ENCODE measurements at regions not wholly inside any gene's neighbourhood (a gene's known extent, or its start where the extent isn't known, plus 50 kb on each side); places are given as distances from the start of the nearest gene placed in this dataset.

GRCh38 chr2:46848447-46848846 lies 67.2 kb downstream of the MCFD2 start:
- no peaks in the 10 kb centered on the region for H3K4me1 ChIP-seq (ENCODE audit: insufficient read depth, low read length)
- ATAC-seq (ENCODE audit: insufficient read depth, low read depth) = no peak

GRCh38 chr2:46847726-46848412 lies 67.7 kb downstream of the MCFD2 start:
- Histone ChIP-seq H3K4me1 (ENCODE audit: insufficient read depth, low read length) (no peaks in the 10 kb centered on the region), H3K27me3 (ENCODE audit: insufficient read depth, low read length, poor library complexity) (peaks cover 24% of the 10 kb centered on the region), H3K36me3 (ENCODE audit: insufficient read depth, low read length) (no peaks in the 10 kb centered on the region), H3K4me3 (ENCODE audit: low read depth in 1 of 2, low read length in 2 of 2) (no peak overlapping the region), H3K9ac (ENCODE audit: low read depth, low read length) (no peak overlapping the region), H4K20me1 (ENCODE audit: insufficient read depth, low read length) (no peaks in the 10 kb centered on the region), H2AFZ (ENCODE audit: low read depth, low read length) (no peak overlapping the region; the same call in 1 of the 2 replicates), H3K9me3 (ENCODE audit: insufficient read depth, low read length, severe bottlenecking) (no peaks in the 10 kb centered on the region), H3K79me2 (ENCODE audit: insufficient read depth, low read length) (no peaks in the 10 kb centered on the region), H3K27ac (ENCODE audit: low read length) (no peak overlapping the region), H3K4me2 (ENCODE audit: insufficient read depth, low read length) (no peak overlapping the region)
- TF ChIP-seq EZH2 (IDR thresholded peaks at IDR 0.05; ENCODE audit: borderline replicate concordance, low read depth, low read length, severe bottlenecking) (no peak), CTCF (IDR thresholded peaks at IDR 0.05; ENCODE audit: borderline replicate concordance, extremely low read depth, low read length, poor library complexity, severe bottlenecking) (no peak)
- ATAC-seq (ENCODE audit: insufficient read depth, low read depth) (no peak), DNase-seq (no peak)

More at GRCh38 chr2:46848447-46848846, 67.2 kb downstream of the MCFD2 start:
- no peaks in the 10 kb centered on the region for H4K20me1 ChIP-seq (ENCODE audit: insufficient read depth, low read length)
- no peak overlapping the region for H3K27ac ChIP-seq (ENCODE audit: low read length)
- DNase-seq = no peak
- no peak overlapping the region for H3K9ac ChIP-seq (ENCODE audit: low read depth, low read length)
- no peaks in the 10 kb centered on the region for H3K9me3 ChIP-seq (ENCODE audit: insufficient read depth, low read length, severe bottlenecking)
- no peak overlapping the region for H2AFZ ChIP-seq (ENCODE audit: low read depth, low read length)
- H3K27me3 ChIP-seq (ENCODE audit: insufficient read depth, low read length, poor library complexity) = peaks cover 24% of the 10 kb centered on the region
- H3K4me2 ChIP-seq (ENCODE audit: insufficient read depth, low read length) = no peak overlapping the region
- H3K79me2 ChIP-seq (ENCODE audit: insufficient read depth, low read length) = no peaks in the 10 kb centered on the region
- no peaks in the 10 kb centered on the region for H3K36me3 ChIP-seq (ENCODE audit: insufficient read depth, low read length)
- no peak for TF ChIP-seq CTCF (IDR thresholded peaks at IDR 0.05; ENCODE audit: borderline replicate concordance, extremely low read depth, low read length, poor library complexity, severe bottlenecking)
- TF ChIP-seq EZH2 (IDR thresholded peaks at IDR 0.05; ENCODE audit: borderline replicate concordance, low read depth, low read length, severe bottlenecking) = no peak
- H3K4me3 ChIP-seq (ENCODE audit: low read depth in 1 of 2, low read length in 2 of 2) = no peak overlapping the region

GRCh38 chr2:46847185-46847710 lies 68.4 kb downstream of the MCFD2 start:
- Histone ChIP-seq H3K79me2 (ENCODE audit: insufficient read depth, low read length) (no peaks in the 10 kb centered on the region), H3K36me3 (ENCODE audit: insufficient read depth, low read length) (no peaks in the 10 kb centered on the region), H2AFZ (ENCODE audit: low read depth, low read length) (no peak overlapping the region), H3K4me1 (ENCODE audit: insufficient read depth, low read length) (no peaks in the 10 kb centered on the region), H3K27me3 (ENCODE audit: insufficient read depth, low read length, poor library complexity) (peaks cover 27% of the 10 kb centered on the region), H3K9me3 (ENCODE audit: insufficient read depth, low read length, severe bottlenecking) (no peaks in the 10 kb centered on the region), H3K9ac (ENCODE audit: low read depth, low read length) (no peak overlapping the region), H3K27ac (ENCODE audit: low read length) (no peak overlapping the region), H4K20me1 (ENCODE audit: insufficient read depth, low read length) (no peaks in the 10 kb centered on the region), H3K4me3 (ENCODE audit: low read depth in 1 of 2, low read length in 2 of 2) (no peak overlapping the region), H3K4me2 (ENCODE audit: insufficient read depth, low read length) (no peak overlapping the region)
- TF ChIP-seq CTCF (IDR thresholded peaks at IDR 0.05; ENCODE audit: borderline replicate concordance, extremely low read depth, low read length, poor library complexity, severe bottlenecking) (no peak), EZH2 (IDR thresholded peaks at IDR 0.05; ENCODE audit: borderline replicate concordance, low read depth, low read length, severe bottlenecking) (no peak)
- ATAC-seq (ENCODE audit: insufficient read depth, low read depth) = no peak
- no peak for DNase-seq

Measured in DND-41 (cell line).